Skeletal muscle cell (primary cell): ENCODE measurements at regions not wholly inside any gene's neighbourhood (a gene's known extent, or its start where the extent isn't known, plus 50 kb on each side); places are given as distances from the start of the nearest gene placed in this dataset.
A peak's percentile ranks its signal among the peaks of the same experiment; 100 is the strongest.

Experiments used
- DNase-seq: peaks from one replicate; pipeline ENCODE4 v3.0.0-alpha.2; 2010; ENCODE audit warnings: low read depth
- H3K4me3 ChIP-seq: 2 replicates; pipeline ENCODE4 v1.5.1; 2011; ENCODE audit warnings: low read depth, mild to moderate bottlenecking, control low read depth, low read length, moderate library complexity

GRCh38 chrX:74251006-74251930 is 52.7 kb upstream of the ZCCHC13 start:
- H3K4me3 ChIP-seq, result no peak overlapping the region
- DNase-seq, result peak; percentile 35

GRCh38 chrX:74250574-74250973 is 53.4 kb upstream of the ZCCHC13 start:
- no peak overlapping the region for H3K4me3 ChIP-seq

GRCh38 chrX:74249963-74250362 is 54.0 kb upstream of the ZCCHC13 start:
- no peak overlapping the region for H3K4me3 ChIP-seq
- no peak for DNase-seq

More at GRCh38 chrX:74250574-74250973, 53.4 kb upstream of the ZCCHC13 start:
- no peak for DNase-seq

GRCh38 chrX:74248889-74249288 is 55.1 kb upstream of the ZCCHC13 start:
- DNase-seq, result no peak
- no peak overlapping the region for H3K4me3 ChIP-seq

GRCh38 chrX:74246524-74246923 is 57.5 kb upstream of the ZCCHC13 start:
- H3K4me3 ChIP-seq, result no peak overlapping the region
- DNase-seq, result no peak

- no peak for DNase-seq
- H3K4me3 ChIP-seq, result no peak overlapping the region
Measured at GRCh38 chrX:74242484-74243138, 61.4 kb upstream of the ZCCHC13 start.

GRCh38 chrX:74242050-74242449 is 61.9 kb upstream of the ZCCHC13 start:
- H3K4me3 ChIP-seq, result no peak overlapping the region
- DNase-seq, result no peak

GRCh38 chrX:74238771-74239170 is 65.2 kb upstream of the ZCCHC13 start:
- H3K4me3 ChIP-seq, result no peak overlapping the region
- no peak for DNase-seq

- DNase-seq, result no peak
- H3K4me3 ChIP-seq, result no peak overlapping the region
Measured at GRCh38 chrX:74234818-74235217, 69.2 kb upstream of the ZCCHC13 start.

- DNase-seq, result no peak
- no peak overlapping the region for H3K4me3 ChIP-seq
Measured at GRCh38 chrX:74232859-74233258, 71.1 kb upstream of the ZCCHC13 start.

GRCh38 chrX:74231625-74232024 is 72.4 kb upstream of the ZCCHC13 start:
- no peak for DNase-seq
- H3K4me3 ChIP-seq, result no peak overlapping the region

GRCh38 chrX:74230094-74230493 is 73.9 kb upstream of the ZCCHC13 start:
- no peak overlapping the region for H3K4me3 ChIP-seq
- DNase-seq, result no peak

- H3K4me3 ChIP-seq, result no peak overlapping the region
- no peak for DNase-seq
Measured at GRCh38 chrX:74225111-74225510, 78.9 kb upstream of the ZCCHC13 start.

GRCh38 chrX:74220277-74220676 is 83.7 kb upstream of the ZCCHC13 start:
- H3K4me3 ChIP-seq, result no peak overlapping the region
- no peak for DNase-seq

GRCh38 chrX:74218895-74219294 is 85.1 kb upstream of the ZCCHC13 start:
- no peak for DNase-seq
- no peak overlapping the region for H3K4me3 ChIP-seq

GRCh38 chrX:74216421-74216820 is 87.6 kb upstream of the ZCCHC13 start:
- DNase-seq, result no peak

GRCh38 chrX:74211911-74212310 is 92.1 kb upstream of the ZCCHC13 start:
- no peak overlapping the region for H3K4me3 ChIP-seq
- DNase-seq, result no peak

More at GRCh38 chrX:74216421-74216820, 87.6 kb upstream of the ZCCHC13 start:
- no peak overlapping the region for H3K4me3 ChIP-seq

- DNase-seq, result no peak
- H3K4me3 ChIP-seq, result no peak overlapping the region
Measured at GRCh38 chrX:74207539-74207938, 96.4 kb upstream of the ZCCHC13 start.

GRCh38 chrX:74195605-74196004 is 108.4 kb upstream of the ZCCHC13 start:
- no peak for DNase-seq
- no peak overlapping the region for H3K4me3 ChIP-seq

GRCh38 chrX:74195120-74195519 is 108.9 kb upstream of the ZCCHC13 start:
- no peak overlapping the region for H3K4me3 ChIP-seq
- DNase-seq, result no peak

- H3K4me3 ChIP-seq, result no peak overlapping the region
Measured at GRCh38 chrX:74187211-74187610, 116.8 kb upstream of the ZCCHC13 start.

More at GRCh38 chrX:74187211-74187610, 116.8 kb upstream of the ZCCHC13 start:
- no peak for DNase-seq
